Spinal cord (tissue), 9 donors: ENCODE measurements at regions not wholly inside any gene's neighbourhood (a gene's known extent, or its start where the extent isn't known, plus 50 kb on each side); places are given as distances from the start of the nearest gene placed in this dataset.

Experiments
- DNase-seq, 6 donors: peaks; one replicate each; pipeline versions ENCODE4 v3.0.0 to v3.0.0-alpha.2; 2013 to 2015; ENCODE audit warnings: low spot score in 6 of 6, low read depth in 4 of 6
- H3K27ac ChIP-seq: one replicate; pipeline ENCODE4 v1.5.1; 2013; ENCODE audit warnings: low read depth, low read length, control low read depth
- H3K27me3 ChIP-seq: one replicate; pipeline ENCODE4 v1.6.1; 2013; ENCODE audit warnings: low read length; ENCODE audit not compliant: control insufficient read depth, insufficient read depth
- H3K36me3 ChIP-seq: one replicate; pipeline ENCODE4 v1.6.1; 2013; ENCODE audit warnings: low read length; ENCODE audit not compliant: control insufficient read depth, insufficient read depth
- H3K4me1 ChIP-seq: one replicate; pipeline ENCODE4 v1.6.1; 2013; ENCODE audit warnings: low read length; ENCODE audit not compliant: control insufficient read depth, insufficient read depth
- H3K4me3 ChIP-seq: one replicate; pipeline ENCODE4 v1.5.1; 2013; ENCODE audit warnings: low read depth, low read length, control low read depth
- H3K9me3 ChIP-seq: one replicate; pipeline ENCODE4 v1.6.1; 2013; ENCODE audit warnings: low read length; ENCODE audit not compliant: control insufficient read depth, insufficient read depth
- WGBS: methylation state at CpG from one replicate; pipeline ENCODE4 v1.1.5; 2013; ENCODE audit warnings: missing lambda C conversion rate; ENCODE audit not compliant: insufficient coverage; 5-methylcytosine and 5-hydroxymethylcytosine counted together
- donor health status: healthy.

GRCh38 chr2:163314712-163315111 lies 421.1 kb downstream of the FIGN start:
- H3K9me3 ChIP-seq: no peaks in the 10 kb centered on the region
- no CpG with 5 or more reads among the region's 2 CpGs for WGBS
- no peaks in the 10 kb centered on the region for H3K27me3 ChIP-seq
- no peak overlapping the region for H3K4me3 ChIP-seq
- H3K4me1 ChIP-seq: no peaks in the 10 kb centered on the region
- DNase-seq: no peak
- no peak overlapping the region for H3K27ac ChIP-seq
- H3K36me3 ChIP-seq: no peaks in the 10 kb centered on the region

GRCh38 chr2:163312713-163313112 lies 423.1 kb downstream of the FIGN start:
- Histone ChIP-seq H3K9me3 (no peaks in the 10 kb centered on the region), H3K4me1 (no peaks in the 10 kb centered on the region), H3K36me3 (no peaks in the 10 kb centered on the region), H3K27ac (no peak overlapping the region), H3K27me3 (no peaks in the 10 kb centered on the region), H3K4me3 (no peak overlapping the region)
- WGBS: no CpG with 5 or more reads among the region's 1 CpG
- DNase-seq: no peak

GRCh38 chr2:163306647-163307046 lies 429.2 kb downstream of the FIGN start:
- no peak for DNase-seq
- 95% methylated on average over 4 of the region's 4 CpGs for WGBS
- H3K4me1 ChIP-seq: no peaks in the 10 kb centered on the region
- no peak overlapping the region for H3K27ac ChIP-seq
- peaks cover 2% of the 10 kb centered on the region for H3K9me3 ChIP-seq
- H3K27me3 ChIP-seq: no peaks in the 10 kb centered on the region
- H3K36me3 ChIP-seq: no peaks in the 10 kb centered on the region
- no peak overlapping the region for H3K4me3 ChIP-seq

GRCh38 chr2:163302141-163302540 lies 433.7 kb downstream of the FIGN start:
- Histone ChIP-seq H3K27me3 (no peaks in the 10 kb centered on the region), H3K27ac (no peak overlapping the region), H3K4me1 (no peaks in the 10 kb centered on the region), H3K36me3 (no peaks in the 10 kb centered on the region), H3K4me3 (no peak overlapping the region), H3K9me3 (peaks cover 2% of the 10 kb centered on the region)
- no peak for DNase-seq
- WGBS: no CpG with 5 or more reads among the region's 1 CpG

GRCh38 chr2:163291790-163292189 lies 444.0 kb downstream of the FIGN start:
- no peak for DNase-seq
- H3K36me3 ChIP-seq: no peaks in the 10 kb centered on the region
- H3K27ac ChIP-seq: no peak overlapping the region
- H3K4me3 ChIP-seq: no peak overlapping the region
- 83% methylated on average over 1 of the region's 6 CpGs for WGBS
- no peaks in the 10 kb centered on the region for H3K4me1 ChIP-seq
- no peaks in the 10 kb centered on the region for H3K27me3 ChIP-seq
- H3K9me3 ChIP-seq: no peaks in the 10 kb centered on the region

GRCh38 chr2:163281717-163282116 lies 443.1 kb upstream of the KCNH7 start:
- no CpG with 5 or more reads among the region's 2 CpGs for WGBS
- DNase-seq: no peak
- Histone ChIP-seq H3K36me3 (no peaks in the 10 kb centered on the region), H3K27ac (no peak overlapping the region), H3K27me3 (no peaks in the 10 kb centered on the region), H3K4me1 (no peaks in the 10 kb centered on the region), H3K4me3 (no peak overlapping the region), H3K9me3 (no peaks in the 10 kb centered on the region)

GRCh38 chr2:163269374-163270021 lies 430.9 kb upstream of the KCNH7 start:
- Histone ChIP-seq H3K27ac (no peak overlapping the region), H3K9me3 (peaks cover 2% of the 10 kb centered on the region), H3K27me3 (no peaks in the 10 kb centered on the region), H3K36me3 (no peaks in the 10 kb centered on the region), H3K4me1 (no peaks in the 10 kb centered on the region), H3K4me3 (no peak overlapping the region)
- DNase-seq: no peak
- 95% methylated on average over 6 of the region's 9 CpGs for WGBS

GRCh38 chr2:163266772-163267171 lies 428.2 kb upstream of the KCNH7 start:
- H3K9me3 ChIP-seq: no peaks in the 10 kb centered on the region
- no peaks in the 10 kb centered on the region for H3K4me1 ChIP-seq
- H3K27me3 ChIP-seq: no peaks in the 10 kb centered on the region
- WGBS: no CpG with 5 or more reads among the region's 1 CpG
- no peak overlapping the region for H3K4me3 ChIP-seq
- H3K27ac ChIP-seq: no peak overlapping the region
- H3K36me3 ChIP-seq: no peaks in the 10 kb centered on the region
- DNase-seq: no peak

GRCh38 chr2:163265562-163265961 lies 427.0 kb upstream of the KCNH7 start:
- Histone ChIP-seq H3K36me3 (no peaks in the 10 kb centered on the region), H3K4me1 (no peaks in the 10 kb centered on the region), H3K9me3 (no peaks in the 10 kb centered on the region), H3K4me3 (no peak overlapping the region), H3K27me3 (no peaks in the 10 kb centered on the region), H3K27ac (no peak overlapping the region)
- DNase-seq: no peak

GRCh38 chr2:163264341-163264740 lies 425.8 kb upstream of the KCNH7 start:
- WGBS: 46% methylated on average over 1 of the region's 1 CpG
- H3K27me3 ChIP-seq: no peaks in the 10 kb centered on the region
- no peak overlapping the region for H3K27ac ChIP-seq
- H3K4me3 ChIP-seq: no peak overlapping the region
- H3K36me3 ChIP-seq: no peaks in the 10 kb centered on the region
- no peaks in the 10 kb centered on the region for H3K4me1 ChIP-seq
- no peaks in the 10 kb centered on the region for H3K9me3 ChIP-seq
- DNase-seq: no peak
